ENCODE measurements at regions not wholly inside any gene's neighbourhood (a gene's known extent, or its start where the extent isn't known, plus 50 kb on each side); places are given as distances from the start of the nearest gene placed in this dataset.
A peak's percentile ranks its signal among the peaks of the same experiment; 100 is the strongest.

- TF ChIP-seq IRF4 (IDR thresholded peaks at IDR 0.05; ENCODE audit: low read depth, low read length) = peak; percentile 27; the same call in 1 of the 2 replicates
- TF ChIP-seq EP300 (IDR thresholded peaks at IDR 0.05; ENCODE audit: borderline replicate concordance in 1 of 2, control insufficient read depth in 1 of 2, low read depth in 2 of 2, low read length in 2 of 2) = no peak
- no peak for TF ChIP-seq CTCF (IDR thresholded peaks at IDR 0.05 in 2 of 3, conservative IDR thresholded peaks at IDR 0.05 in 1 of 3; ENCODE audit: control insufficient read depth in 2 of 3, extremely low read depth in 1 of 3, insufficient read depth in 1 of 3, low read depth in 3 of 3, low read length in 3 of 3)
- no peak for TF ChIP-seq ELK1 (IDR thresholded peaks at IDR 0.05; ENCODE audit: low read depth, low read length)
- no peak for TF ChIP-seq MAX (IDR thresholded peaks at IDR 0.05; ENCODE audit: low read depth, low read length)
These were observed 58.4 kb upstream of the FBXL7 start for GRCh38 chr5:15441433-15442192.
